Skeletal muscle tissue (tissue), 3 donors: ENCODE measurements at regions not wholly inside any gene's neighbourhood (a gene's known extent, or its start where the extent isn't known, plus 50 kb on each side); places are given as distances from the start of the nearest gene placed in this dataset.
"Not testable (repeated sequence)": the region's sequence is repeated elsewhere in the genome, so short reads cannot be mapped to it uniquely, and the experiment has no call there.

Source experiments
- H3K27ac ChIP-seq: one replicate; pipeline ENCODE4 v1.7.0; 2013; ENCODE audit warnings: mild to moderate bottlenecking, low read depth, low read length, inconsistent platforms
- H3K27me3 ChIP-seq, 3 donors: one replicate each; pipeline ENCODE4 v1.7.0; 2013; ENCODE audit warnings: low read length in 3 of 3; ENCODE audit not compliant: control insufficient read depth in 3 of 3, insufficient read depth in 3 of 3
- H3K36me3 ChIP-seq, 3 donors: one replicate each; pipeline ENCODE4 v1.7.0; 2013; ENCODE audit warnings: low read length in 3 of 3; ENCODE audit not compliant: control insufficient read depth in 3 of 3, insufficient read depth in 3 of 3
- H3K4me1 ChIP-seq, 3 donors: one replicate each; pipeline ENCODE4 v1.7.0; 2013; ENCODE audit warnings: low read length in 3 of 3, mild to moderate bottlenecking in 3 of 3; ENCODE audit not compliant: control insufficient read depth in 3 of 3, insufficient read depth in 3 of 3
- H3K4me3 ChIP-seq, 3 donors: one replicate each; pipeline ENCODE4 v1.7.0; 2013; ENCODE audit warnings: low read length in 3 of 3
- H3K9ac ChIP-seq, 3 donors: one replicate each; pipeline ENCODE4 v1.7.0; 2013; ENCODE audit warnings: low read length in 3 of 3, mild to moderate bottlenecking in 3 of 3, moderate library complexity in 2 of 3, low read depth in 1 of 3
- H3K9me3 ChIP-seq, 3 donors: one replicate each; pipeline ENCODE4 v1.7.0; 2013; ENCODE audit warnings: low read length in 3 of 3; ENCODE audit not compliant: control insufficient read depth in 3 of 3
- donor health status: Osteomylitis.

GRCh38 chr12:114508529-114509129 lies 102.7 kb upstream of the TBX5 start:
- Histone ChIP-seq H3K9ac (no peak overlapping the region), H3K27ac (no peak overlapping the region), H3K27me3 (peaks cover 6 to 12% (median 9%) of the 10 kb centered on the region in 3 donors), H3K4me3 (no peak overlapping the region), H3K4me1 (no peaks in the 10 kb centered on the region), H3K36me3 (no peaks in the 10 kb centered on the region), H3K9me3 (peaks cover 0 to 3% (median 0%) of the 10 kb centered on the region in 3 donors)

- no peak overlapping the region for H3K9ac ChIP-seq
These were observed 100.7 kb upstream of the TBX5 start for GRCh38 chr12:114506651-114507050.

GRCh38 chr12:114504311-114504710 lies 98.4 kb upstream of the TBX5 start:
- Histone ChIP-seq H3K4me3 (no peak overlapping the region), H3K4me1 (no peaks in the 10 kb centered on the region), H3K36me3 (no peaks in the 10 kb centered on the region), H3K9ac (no peak overlapping the region), H3K9me3 (no peaks in the 10 kb centered on the region), H3K27me3 (peaks cover 26 to 32% (median 32%) of the 10 kb centered on the region in 3 donors), H3K27ac (no peak overlapping the region)

More at GRCh38 chr12:114506651-114507050, 100.7 kb upstream of the TBX5 start:
- H3K27ac ChIP-seq = no peak overlapping the region
- no peaks in the 10 kb centered on the region for H3K4me1 ChIP-seq
- peaks cover 0 to 3% (median 0%) of the 10 kb centered on the region in 3 donors for H3K9me3 ChIP-seq
- peaks cover 17 to 19% (median 17%) of the 10 kb centered on the region in 3 donors for H3K27me3 ChIP-seq
- no peak overlapping the region for H3K4me3 ChIP-seq
- H3K36me3 ChIP-seq = no peaks in the 10 kb centered on the region

- H3K9me3 ChIP-seq = no peaks in the 10 kb centered on the region
- H3K9ac ChIP-seq = no peak overlapping the region
- no peak overlapping the region for H3K4me3 ChIP-seq
- no peaks in the 10 kb centered on the region for H3K36me3 ChIP-seq
- no peak overlapping the region for H3K27ac ChIP-seq
- H3K4me1 ChIP-seq = no peaks in the 10 kb centered on the region
- H3K27me3 ChIP-seq = peaks cover 36 to 38% (median 36%) of the 10 kb centered on the region in 3 donors
These were observed 95.5 kb upstream of the TBX5 start for GRCh38 chr12:114501474-114501807.

- Histone ChIP-seq H3K27ac (no peak overlapping the region), H3K27me3 (peaks cover 35 to 36% (median 36%) of the 10 kb centered on the region in 3 donors), H3K9ac (no peak overlapping the region), H3K4me3 (no peak overlapping the region), H3K4me1 (no peaks in the 10 kb centered on the region), H3K36me3 (no peaks in the 10 kb centered on the region), H3K9me3 (no peaks in the 10 kb centered on the region)
These were observed 95.0 kb upstream of the TBX5 start for GRCh38 chr12:114500775-114501473.

- Histone ChIP-seq H3K27ac (no peak overlapping the region), H3K36me3 (no peaks in the 10 kb centered on the region), H3K4me3 (no peak overlapping the region), H3K9me3 (no peaks in the 10 kb centered on the region), H3K27me3 (peaks cover 34 to 36% (median 36%) of the 10 kb centered on the region in 3 donors), H3K4me1 (no peaks in the 10 kb centered on the region), H3K9ac (no peak overlapping the region)
These were observed 94.2 kb upstream of the TBX5 start for GRCh38 chr12:114500131-114500530.

- H3K36me3 ChIP-seq = no peaks in the 10 kb centered on the region
- H3K27me3 ChIP-seq = peaks cover 34 to 36% (median 36%) of the 10 kb centered on the region in 3 donors
- no peak overlapping the region for H3K27ac ChIP-seq
These were observed 93.4 kb upstream of the TBX5 start for GRCh38 chr12:114499338-114499737.

GRCh38 chr12:114491916-114492315 lies 86.0 kb upstream of the TBX5 start:
- no peaks in the 10 kb centered on the region for H3K9me3 ChIP-seq
- H3K27me3 ChIP-seq = peaks cover 7 to 13% (median 8%) of the 10 kb centered on the region in 3 donors
- H3K9ac ChIP-seq = no peak overlapping the region
- H3K4me3 ChIP-seq = no peak overlapping the region
- H3K27ac ChIP-seq = no peak overlapping the region
- H3K4me1 ChIP-seq = no peaks in the 10 kb centered on the region
- H3K36me3 ChIP-seq = no peaks in the 10 kb centered on the region

More at GRCh38 chr12:114499338-114499737, 93.4 kb upstream of the TBX5 start:
- Histone ChIP-seq H3K4me1 (no peaks in the 10 kb centered on the region), H3K9me3 (no peaks in the 10 kb centered on the region), H3K9ac (no peak overlapping the region), H3K4me3 (no peak overlapping the region)

GRCh38 chr12:114484822-114485459 lies 79.0 kb upstream of the TBX5 start:
- H3K36me3 ChIP-seq, H3K9ac ChIP-seq, H3K27ac ChIP-seq, H3K4me1 ChIP-seq, H3K4me3 ChIP-seq, H3K9me3 ChIP-seq: not testable (repeated sequence)
- H3K27me3 ChIP-seq = peaks cover 29 to 33% (median 30%) of the 10 kb centered on the region in 3 donors

- Histone ChIP-seq H3K4me1 (peaks cover 0 to 2% (median 0%) of the 10 kb centered on the region in 3 donors), H3K4me3 (no peak overlapping the region), H3K27ac (no peak overlapping the region), H3K27me3 (peaks cover 36 to 42% (median 39%) of the 10 kb centered on the region in 3 donors), H3K9ac (no peak overlapping the region), H3K36me3 (no peaks in the 10 kb centered on the region), H3K9me3 (peaks cover 0 to 3% (median 2%) of the 10 kb centered on the region in 3 donors)
These were observed 78.1 kb upstream of the TBX5 start for GRCh38 chr12:114483996-114484395.
